ENCODE measurements at regions not wholly inside any gene's neighbourhood (a gene's known extent, or its start where the extent isn't known, plus 50 kb on each side); places are given as distances from the start of the nearest gene placed in this dataset.

DNA sequence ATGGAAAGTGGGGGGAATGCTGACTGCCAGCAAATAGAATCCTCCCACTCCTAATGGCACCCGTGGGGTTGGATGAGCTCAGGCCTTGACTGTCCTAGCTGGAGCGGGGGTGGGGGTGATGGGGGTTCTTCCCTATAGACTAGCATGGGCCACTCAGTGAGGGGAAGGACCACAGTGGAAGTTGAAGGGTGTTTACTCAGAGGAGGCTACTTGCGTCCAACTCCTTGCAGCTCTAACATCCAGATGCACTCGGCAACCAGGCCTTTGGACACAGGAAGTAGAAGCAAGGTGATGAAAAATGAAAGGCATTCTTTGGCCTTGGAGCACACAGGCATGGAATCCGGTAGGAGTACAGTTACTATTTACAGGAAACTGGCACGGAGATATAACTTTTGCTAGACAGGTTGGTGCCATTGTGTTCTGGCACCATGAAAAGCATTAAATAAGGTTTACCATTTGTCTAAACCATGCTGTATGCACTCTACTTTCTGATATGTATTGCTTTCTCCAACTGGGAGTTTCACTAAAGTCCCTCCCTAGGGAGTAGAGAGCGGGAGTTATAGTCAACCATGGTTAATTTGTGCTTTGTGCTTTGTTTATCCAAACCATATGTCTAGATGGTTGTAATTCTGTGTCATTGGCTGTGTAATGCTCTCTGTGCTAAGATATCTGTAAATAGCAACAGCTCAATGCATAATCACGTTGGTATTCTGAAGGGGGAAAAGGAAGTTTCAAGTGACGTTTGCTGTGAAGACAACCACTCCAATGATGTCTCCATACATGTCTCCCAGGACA, 125.3 kb downstream of the TSHZ3 start:
- no peak for DNase-seq

DNA sequence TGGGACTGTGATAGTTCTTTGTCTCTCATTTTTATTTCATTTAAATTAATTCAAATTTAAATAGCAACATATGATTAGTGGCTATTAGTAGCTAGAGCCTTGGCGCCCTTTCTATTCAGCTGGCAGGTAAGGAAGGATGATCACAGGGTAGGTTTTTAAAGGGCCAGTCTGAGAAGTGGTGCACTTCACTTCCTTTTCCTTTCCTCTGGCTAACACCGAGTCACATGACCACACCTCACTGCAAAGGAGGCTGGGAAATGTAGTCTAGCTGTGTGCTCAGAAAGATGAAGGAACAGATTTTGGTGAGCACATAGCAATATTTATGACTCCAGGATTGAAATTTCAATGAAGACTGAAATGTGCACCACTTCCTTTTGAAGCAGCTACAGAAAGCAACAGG, 128.7 kb downstream of the TSHZ3 start:
- DNase-seq, result no peak

DNA sequence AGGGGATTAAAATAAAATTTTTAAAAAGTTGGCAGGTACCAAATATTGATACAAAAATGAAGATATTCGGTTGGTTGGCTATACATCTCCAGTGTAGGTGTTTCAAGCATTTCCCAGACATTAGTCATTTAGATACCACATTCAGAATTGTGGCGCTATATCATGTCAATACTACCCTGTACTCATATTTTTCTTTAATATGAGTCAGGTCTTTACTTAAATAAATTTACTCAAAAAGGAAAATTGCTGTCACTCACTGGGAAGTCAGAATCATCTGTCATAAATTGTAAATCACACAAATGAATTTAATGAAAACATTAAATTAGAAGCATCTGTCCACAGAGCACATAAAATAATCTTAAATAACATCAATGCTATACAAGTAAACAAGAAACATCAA, 134.2 kb downstream of the TSHZ3 start:
- DNase-seq, result no peak

DNA sequence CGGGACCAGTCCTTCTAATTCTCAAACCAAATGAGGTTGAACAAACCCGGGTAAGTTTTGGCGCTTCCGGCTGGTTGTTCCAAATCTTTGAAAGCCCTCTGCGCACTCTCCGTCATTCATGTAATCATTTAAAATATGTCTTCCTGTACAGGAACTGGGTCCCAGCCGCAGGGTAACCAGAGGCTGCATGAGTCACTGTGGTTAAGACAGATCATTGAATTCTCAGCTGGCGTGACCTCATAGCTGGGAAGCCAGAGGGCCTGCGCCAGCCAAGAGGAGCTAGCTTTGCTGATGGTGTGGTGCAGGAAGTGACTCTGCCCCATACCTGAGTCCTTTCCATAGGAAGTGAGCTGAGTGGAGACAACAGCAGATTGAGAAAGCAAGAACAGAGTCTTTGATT, 135.2 kb downstream of the TSHZ3 start:
- DNase-seq, result no peak

DNA sequence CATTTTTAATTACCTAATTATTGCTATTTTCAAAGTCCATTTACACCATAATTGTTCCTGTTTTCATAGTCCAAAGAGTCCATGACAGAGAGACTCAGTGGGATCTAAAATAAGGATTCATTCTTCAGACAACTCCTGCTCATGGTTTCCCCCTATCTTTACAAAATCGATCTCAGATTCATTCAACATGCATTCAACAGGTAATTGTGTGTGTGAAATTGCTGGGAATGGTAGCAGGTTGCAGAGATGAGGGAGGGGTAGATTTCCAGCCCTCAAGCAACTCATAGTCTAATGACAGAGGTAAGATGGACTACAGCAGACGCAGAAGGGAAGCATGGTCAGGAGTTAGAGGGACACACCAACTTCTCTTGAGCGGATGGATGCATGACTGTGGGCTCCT, 138.1 kb downstream of the TSHZ3 start:
- DNase-seq, result no peak

DNA sequence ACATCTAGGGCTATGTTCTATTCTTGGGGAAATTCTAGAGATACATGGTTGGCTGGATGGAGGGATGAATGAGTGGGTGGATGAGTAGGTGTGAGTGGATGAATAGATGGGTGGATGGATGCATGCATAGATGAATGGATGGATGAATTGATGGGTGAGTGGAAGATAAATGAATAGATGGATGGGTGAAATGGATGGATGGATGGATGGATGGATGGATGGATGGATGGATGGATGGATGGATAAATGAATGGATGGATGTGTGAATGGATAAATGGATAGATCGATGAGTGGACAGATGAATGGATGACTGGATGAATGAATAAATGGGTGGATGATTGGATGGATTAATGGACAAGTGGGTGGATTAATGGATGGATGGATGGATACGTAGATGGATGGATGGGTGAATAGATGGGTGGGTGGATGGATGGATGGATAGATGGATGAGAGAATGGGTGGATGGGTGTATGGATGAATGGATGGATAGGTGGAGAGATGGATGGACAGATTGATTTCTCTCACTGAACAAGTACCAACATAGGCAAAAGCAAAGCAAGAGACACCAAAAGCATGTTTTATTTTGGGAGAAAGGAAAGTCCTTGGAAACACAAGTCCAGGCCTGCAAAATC, 143.2 kb downstream of the TSHZ3 start:
- no peak for DNase-seq

DNA sequence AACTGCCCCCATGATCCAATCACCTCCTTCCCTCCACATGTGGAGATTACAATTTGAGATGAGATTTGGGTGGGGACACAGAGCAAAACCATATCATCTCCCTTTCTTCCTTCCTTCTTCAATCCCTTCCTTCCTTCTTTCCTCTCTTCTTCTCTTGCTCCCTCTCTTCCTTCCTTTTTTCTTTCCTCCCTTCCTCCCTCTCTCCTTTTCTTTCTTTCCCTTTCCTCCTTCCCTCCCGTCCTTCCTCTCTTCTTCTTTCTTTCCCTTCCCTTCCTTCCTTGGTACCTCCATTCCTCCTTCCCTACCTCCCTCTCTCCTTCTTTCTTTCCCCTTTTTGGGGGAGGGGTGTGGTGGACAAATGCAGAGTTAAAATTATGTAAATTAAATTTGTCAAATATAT, 145.1 kb downstream of the TSHZ3 start:
- no peak for DNase-seq

DNA sequence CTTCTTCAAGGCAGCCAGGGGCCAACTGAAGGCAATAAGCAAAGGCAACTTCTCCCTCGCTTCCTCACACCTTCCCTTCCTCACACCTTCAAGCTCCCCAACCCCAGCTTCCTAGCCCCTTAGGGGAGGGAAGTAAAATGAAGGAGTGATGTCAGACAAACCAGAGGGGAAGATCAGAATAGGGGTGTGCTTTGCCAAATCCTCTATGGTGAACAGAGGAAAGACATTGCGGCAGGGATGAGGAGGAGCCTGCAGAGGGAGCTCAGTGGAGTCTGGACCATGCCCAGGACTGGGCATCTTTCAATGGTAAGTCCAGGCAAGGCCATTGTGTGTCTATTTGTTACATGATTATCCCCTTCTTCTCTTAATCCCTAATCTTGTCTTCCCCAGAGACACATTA, 164.0 kb downstream of the TSHZ3 start:
- no peak for DNase-seq

DNA sequence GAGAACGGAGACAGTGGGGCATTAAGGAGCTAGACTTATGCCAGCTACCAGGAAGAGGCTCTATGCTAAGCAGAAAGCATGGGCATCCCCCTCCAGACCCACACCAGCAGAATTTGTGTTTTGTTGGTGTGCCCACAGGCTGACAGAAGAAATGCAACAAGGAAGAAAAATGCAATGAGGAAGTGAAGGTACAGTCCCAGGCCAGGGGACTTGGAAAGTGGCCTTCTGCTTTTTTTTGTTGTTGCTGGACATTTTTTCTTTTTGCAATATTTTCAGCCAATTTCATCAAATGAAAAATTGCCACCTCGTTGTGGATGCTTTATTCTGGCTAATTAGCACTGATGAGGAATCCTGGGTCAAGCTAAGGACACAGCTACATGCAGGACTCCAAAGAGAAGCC, 167.7 kb downstream of the TSHZ3 start:
- no peak for DNase-seq

DNA sequence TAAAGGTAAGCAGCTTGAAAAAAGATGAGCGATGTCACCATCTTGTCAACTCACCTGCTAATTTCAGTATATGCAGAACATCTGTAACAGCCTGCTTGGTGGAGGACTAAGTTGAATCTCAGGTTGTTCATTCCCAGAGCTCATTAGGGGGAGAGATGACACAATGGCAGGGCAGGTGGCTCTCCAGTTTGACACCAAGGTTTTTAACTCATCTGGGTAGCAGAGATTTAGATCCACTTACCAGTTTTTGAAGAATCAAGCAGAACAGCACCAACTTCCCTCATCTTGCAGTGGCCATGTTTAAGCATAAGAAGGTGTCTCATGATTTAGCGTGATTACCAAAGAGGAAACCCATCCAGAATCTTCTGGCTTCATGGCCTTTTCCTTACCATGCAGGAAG, 168.3 kb downstream of the TSHZ3 start:
- DNase-seq, result no peak

DNA sequence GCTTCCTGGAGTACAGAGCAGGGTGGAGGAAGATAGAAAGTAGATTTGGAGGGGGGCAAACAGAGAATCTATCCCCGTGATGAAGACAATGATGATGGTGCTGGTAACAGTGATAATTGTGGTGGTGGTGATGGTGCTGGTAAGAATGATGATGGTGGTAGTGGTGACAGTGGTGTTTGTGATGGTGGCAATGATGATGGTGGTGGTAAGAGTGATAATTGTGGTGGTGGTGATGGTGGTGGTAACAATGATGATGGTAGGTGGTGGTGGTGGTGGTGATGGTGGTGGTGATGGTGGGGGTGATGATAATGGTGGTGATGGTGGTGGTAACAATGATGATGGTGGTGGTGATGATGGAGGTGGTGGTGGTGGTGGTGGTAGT, 169.8 kb downstream of the TSHZ3 start:
- no peak for DNase-seq

DNA sequence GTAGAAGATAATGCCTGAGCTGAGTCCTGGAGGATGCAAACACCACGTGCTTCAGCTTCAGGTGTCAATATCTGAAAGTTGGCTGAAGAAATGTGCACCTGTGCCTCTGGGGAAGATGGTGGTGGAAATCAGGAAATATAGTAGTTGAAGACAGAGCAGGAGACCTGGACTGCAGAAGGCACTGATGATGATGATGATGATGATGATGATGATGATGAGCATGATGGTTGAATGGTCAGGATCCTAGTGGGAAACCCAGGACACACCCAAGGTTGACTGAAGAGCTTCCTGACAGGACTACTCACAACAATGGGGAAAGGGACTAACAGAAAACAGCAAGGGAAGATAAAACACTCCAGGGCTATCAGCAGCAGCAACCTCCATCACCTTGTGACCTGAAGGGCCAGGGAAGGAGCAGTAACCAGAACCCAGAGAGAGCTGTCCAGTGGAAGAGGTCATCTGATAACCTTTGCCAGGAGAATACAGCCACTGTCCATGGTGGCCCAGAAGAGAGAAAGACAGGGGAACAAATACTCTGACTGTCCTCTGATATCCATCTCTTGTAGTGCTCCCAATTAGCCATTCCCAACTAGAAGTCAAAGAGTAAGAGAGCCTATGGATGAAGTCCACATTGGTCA, 170.3 kb downstream of the TSHZ3 start:
- no peak for DNase-seq

DNA sequence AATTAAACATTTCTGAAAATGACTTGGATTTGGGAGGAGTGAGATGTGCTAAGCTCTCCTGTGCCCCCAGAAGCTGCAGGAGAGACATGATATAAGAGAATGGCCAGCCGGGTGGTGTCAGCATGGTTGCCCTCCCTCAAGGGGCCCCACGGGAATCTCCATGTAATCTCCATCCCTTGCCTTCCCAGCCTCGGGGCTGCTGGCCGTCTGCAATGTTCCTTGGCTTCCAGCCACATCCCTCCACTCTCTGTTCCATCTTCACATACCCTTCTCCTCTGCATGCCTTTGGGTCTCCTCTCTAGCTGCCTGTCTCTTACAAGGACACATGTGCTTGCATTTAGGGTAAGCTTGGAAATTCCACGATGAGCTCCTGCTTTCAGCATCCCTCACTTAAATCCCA, 172.0 kb downstream of the TSHZ3 start:
- no peak for DNase-seq

DNA sequence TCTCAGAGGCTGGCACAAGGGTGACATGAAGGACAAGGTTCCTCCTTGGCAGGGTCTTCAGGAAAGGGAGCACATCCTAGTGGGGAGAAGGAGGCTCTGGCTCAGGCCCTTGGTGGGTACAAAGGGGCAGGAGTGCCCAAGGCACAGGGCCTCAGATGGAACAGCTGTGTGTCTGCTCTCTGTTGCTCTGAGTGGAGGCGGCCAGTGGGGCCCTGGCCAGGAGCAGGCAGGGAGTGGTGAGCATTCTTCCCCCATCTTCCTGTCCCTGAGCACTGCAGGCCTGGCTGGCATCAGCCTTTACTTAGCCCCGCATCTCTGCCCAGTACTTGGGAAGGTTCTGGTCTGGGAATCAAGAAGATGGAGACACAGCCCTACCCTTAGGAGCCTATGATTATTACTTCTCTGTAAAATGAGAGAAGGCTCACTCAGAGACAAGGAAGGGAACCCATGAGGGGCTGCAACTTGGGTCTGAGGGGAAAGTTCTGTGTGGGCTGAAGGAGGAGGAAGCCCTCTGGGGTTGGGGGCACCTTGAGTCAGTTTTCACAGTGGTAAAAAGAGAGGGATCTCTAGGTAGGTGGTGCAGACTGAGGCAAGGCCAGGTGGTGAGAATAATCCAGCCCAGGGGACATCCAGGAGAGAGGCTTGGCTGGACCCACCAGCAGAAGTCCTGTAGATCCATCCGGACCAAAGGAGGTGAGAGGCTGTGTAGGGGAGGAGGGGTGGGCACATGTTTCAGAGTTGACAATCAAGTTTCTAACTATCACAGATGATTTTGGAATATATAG, 173.5 kb downstream of the TSHZ3 start:
- DNase-seq, result no peak

DNA sequence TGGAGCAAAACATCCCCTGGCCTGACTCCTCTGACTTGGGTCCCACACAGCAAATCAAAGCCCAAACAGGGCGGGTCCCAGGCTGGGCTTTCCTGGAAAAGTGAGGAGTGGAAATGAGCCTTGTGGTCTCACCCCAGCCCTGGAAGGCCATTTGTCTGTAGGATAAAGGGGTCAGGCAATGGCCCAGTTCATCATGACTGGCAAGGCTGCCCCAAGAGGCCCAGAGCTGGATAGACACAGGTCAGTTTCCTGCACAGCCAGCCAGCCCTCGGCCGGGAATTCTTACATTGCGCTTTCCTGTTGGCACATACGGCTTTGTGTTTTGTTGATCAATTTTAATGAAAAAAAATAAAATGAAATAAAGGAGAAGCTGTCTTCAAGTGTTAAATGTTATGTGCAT, 174.3 kb downstream of the TSHZ3 start:
- no peak for DNase-seq

DNA sequence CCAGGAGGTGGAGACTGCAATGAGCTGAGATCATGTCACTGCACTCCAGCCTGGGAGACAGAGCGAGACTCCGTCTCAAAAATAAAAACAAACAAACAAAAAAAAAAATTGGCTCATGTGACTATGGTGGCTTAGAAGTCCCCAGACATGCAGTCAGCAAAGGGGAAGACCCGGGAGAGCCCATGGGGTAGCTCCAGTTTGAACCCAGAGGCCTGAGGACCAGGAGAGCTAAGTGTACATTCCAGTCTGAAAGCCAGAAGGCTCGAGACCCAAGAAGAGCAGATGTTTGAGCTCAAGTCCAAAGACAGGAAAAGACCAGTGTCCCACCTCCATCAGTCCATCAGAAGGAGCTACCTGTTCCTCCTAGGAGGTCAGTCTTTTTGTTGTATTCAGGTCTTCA, 175.2 kb downstream of the TSHZ3 start:
- DNase-seq, result no peak

DNA sequence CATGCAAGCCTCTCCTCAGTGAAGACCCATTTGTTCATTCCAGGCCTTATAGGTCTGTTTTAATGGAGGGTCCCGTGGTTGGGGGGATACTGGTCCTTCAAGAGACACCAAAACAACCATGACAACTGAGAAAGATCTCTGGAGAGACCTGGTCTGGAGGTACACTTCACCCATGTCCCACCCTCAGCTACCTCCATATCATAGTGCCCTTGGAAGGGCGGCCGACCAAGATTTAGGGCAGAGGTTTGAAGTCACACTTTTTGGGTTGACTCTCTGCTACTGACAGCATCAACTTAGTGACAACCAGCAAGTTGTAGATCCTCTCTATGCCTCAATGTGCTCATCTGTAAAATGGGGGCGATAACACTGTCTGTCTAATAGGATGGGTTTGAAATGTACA, 177.3 kb downstream of the TSHZ3 start:
- DNase-seq, result no peak

DNA sequence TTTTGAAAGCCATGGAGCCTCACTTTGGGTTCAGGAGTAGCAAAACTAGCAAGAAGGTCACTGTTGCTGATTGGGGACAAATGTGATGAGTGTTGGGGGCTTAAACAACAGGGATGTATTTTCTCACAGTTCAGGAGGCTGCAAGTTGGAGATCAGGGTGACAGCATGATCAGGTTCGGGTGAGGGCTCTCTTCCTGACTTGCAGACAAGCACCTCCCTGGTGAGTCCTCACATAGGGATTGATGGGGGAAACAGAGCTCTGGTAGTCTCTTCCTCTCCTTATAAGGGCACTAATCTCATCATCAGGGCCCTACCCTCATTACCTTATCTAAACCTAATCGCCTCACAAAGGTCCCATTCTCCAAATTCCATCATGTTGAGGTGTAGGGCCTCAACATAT, 179.2 kb downstream of the TSHZ3 start:
- DNase-seq, result no peak

DNA sequence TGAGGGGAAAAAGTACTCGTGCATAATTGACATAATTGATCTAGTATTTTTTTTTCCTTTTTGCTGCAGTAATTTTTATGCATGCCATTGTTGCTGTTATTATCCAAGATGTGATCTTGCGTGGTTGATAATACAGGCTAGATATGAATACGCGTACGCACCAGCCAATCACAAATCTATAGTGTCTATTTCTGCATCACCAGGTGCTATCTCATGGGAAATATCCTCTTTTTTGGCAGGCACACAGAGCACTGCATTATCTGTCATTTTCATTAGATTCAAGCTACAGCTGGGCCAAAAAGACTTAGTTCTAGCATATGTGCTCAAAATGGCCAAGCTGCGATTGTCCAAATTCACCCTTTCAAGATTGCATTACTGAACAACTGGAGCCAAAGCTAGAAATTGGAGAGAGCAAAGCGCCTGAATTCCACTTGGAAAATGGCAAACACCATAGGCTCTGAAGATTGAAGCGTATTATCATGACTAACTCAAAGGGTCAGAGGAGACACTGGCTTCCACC, 181.1 kb downstream of the TSHZ3 start:
- DNase-seq, result no peak

DNA sequence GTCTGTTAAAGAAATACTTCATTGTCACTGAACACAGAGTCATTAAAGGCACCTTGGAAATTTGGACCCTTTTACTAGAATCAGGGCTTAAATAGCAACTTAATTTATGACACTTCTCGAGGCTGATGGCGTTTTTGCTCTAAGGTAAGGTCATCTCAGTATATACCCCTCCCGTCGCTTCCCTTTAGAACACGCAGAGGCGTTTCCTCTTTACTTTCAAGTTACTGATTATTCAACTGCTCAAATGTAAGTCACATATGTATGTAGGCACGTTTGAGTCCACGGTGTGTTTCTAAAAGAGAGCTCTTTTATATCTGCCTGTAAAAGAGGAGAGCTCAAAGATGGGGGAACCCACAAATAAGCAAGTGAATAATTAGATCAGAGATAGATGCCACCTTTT, 181.5 kb downstream of the TSHZ3 start:
- no peak for DNase-seq

DNA sequence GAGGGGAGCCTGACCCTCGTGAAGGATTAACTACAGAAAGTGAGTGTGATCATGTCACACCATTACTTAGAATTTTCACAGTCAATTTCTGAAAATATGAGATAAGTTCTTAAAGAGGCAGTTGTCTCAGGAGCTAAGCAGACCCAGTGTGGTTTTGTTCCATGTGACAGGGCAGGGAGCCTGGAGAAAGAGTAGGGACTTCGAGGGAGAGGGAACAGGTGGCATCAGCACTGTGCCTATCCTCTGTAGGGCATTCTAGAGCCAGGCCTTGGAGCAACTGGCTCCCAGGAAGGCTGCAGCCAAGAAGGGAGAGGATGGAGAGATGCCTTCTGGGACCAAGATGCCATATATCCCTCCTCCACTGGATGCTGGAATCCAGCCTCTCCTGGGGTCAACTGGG, 183.0 kb downstream of the TSHZ3 start:
- no peak for DNase-seq

DNA sequence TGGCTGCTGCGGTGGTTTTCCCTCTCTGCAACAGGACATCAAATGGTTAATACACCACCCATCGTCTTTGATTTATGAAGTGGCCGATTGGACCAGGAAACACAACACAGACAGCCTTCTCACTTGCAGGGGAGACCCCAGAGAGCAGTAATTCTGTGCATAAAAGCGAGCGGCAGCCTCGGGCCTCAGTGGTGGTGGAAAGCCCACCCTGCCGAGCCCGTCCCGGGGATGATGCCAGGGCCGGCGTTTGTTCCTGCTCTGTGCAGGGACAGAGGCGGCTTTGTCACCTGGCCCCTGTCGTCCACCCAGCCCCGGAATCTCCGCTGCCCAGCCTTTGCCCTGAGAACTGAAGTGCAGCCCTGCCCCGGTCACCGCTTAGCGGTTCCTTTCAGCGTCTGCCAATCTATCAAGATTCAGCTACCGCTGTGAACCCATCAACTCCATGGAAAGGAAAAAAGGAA, 184.4 kb downstream of the TSHZ3 start:
- no peak for DNase-seq

DNA sequence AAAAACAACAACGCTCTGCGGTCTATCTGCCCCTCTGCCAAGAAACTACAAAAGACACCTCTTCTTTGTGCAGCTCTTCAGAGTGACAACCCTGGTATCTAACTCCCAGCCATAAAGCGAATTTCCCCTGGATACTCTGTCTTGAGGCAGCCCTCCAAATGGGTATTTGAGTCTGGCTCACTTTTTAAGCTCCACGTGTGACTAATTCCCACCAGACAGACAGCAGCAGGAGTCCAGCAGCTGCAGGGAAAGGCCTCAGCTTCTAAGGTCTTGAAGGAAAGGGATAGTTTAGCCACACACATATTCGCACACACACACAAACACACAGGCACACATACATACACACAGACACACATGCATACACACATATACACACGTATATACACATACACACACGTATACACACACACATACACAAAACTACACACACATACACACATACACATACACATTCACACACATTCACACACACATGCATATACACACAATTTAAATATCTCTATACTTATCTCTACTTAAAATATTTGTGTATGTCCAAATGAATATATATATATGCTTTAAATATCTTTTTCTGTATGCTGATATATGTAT, 188.8 kb downstream of the TSHZ3 start:
- DNase-seq, result no peak

Measured in NCI-H2029 treated with DMSO at 0.1 percent for 48 hours (cell line).